Lower leg skin (tissue), 4 donors: ENCODE measurements at regions not wholly inside any gene's neighbourhood (a gene's known extent, or its start where the extent isn't known, plus 50 kb on each side); places are given as distances from the start of the nearest gene placed in this dataset.
"Not testable (repeated sequence)": the region's sequence is repeated elsewhere in the genome, so short reads cannot be mapped to it uniquely, and the experiment has no call there.

Source experiments
- DNase-seq, 2 donors: peaks; one replicate each; pipeline ENCODE4 v3.0.0-alpha.2; 2019; ENCODE audit warnings: low spot score in 2 of 2
- H3K4me3 ChIP-seq: fragments of 200-600 bp; sonication (generic); 2 replicates; pipeline ENCODE4 v1.5.1; 2017; ENCODE audit warnings: mild to moderate bottlenecking, low read depth; ENCODE audit not compliant: poor library complexity, severe bottlenecking
- CTCF ChIP-seq, 3 donors: fragments of 450-650 bp; IDR thresholded peaks; one replicate each; pipeline ENCODE4 v1.5.1; 2016; ENCODE audit warnings: antibody characterized with exemption in 3 of 3, mild to moderate bottlenecking in 3 of 3, moderate library complexity in 2 of 3
- POLR2A ChIP-seq, 2 donors: fragments of 450-650 bp; IDR thresholded peaks; one replicate each; pipeline ENCODE4 v1.6.1; 2016 to 2017; ENCODE audit warnings: antibody characterized with exemption in 2 of 2, mild to moderate bottlenecking in 1 of 2, moderate library complexity in 1 of 2
- WGBS, 2 donors: methylation state at CpG; one replicate each; pipeline ENCODE4 v1.1.5; 2018; 5-methylcytosine and 5-hydroxymethylcytosine counted together
- intact Hi-C: fragments of 100-400 bp; cut with DNase I; formaldehyde crosslinking; loops from one replicate; pipeline ENCODE4 v1.15.0; 2023; ENCODE audit warnings: low total_unique reads

GRCh38 chr17:22268912-22269220 is 576.5 kb downstream of the KCNJ18 start:
- no peak for DNase-seq
- H3K4me3 ChIP-seq: no peak overlapping the region
- WGBS, 2 donors: 69 to 82% methylated on average over 13 of the region's 13 CpGs
- TF ChIP-seq CTCF (IDR thresholded peaks at IDR 0.05) (no peak), POLR2A (IDR thresholded peaks at IDR 0.05) (no peak)
- intact Hi-C loops: no loop called here

DNA sequence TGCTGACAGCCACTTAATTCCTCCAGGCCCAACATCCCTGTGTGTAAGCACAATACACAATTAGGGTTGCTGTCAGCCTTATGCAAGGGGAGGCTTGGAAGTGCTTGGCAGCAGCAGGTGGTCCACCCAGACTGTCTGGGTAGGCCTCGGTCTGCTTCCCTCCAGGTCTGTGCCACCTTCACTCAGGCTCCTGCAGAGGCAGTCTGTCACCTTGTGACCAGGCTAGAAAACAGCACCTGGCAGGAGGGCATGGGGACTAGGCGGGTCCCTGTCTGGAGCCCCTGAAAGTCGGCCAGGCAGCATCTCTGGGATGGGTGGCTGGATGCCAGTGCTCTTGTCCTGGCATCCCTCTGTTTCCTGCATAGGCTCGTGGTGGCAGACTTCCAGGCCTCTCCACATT is 578.1 kb downstream of the KCNJ18 start:
- no peak for TF ChIP-seq POLR2A (IDR thresholded peaks at IDR 0.05)
- no peak for TF ChIP-seq CTCF (IDR thresholded peaks at IDR 0.05)
- peak in 1 of 2 donors; percentile 70 for DNase-seq
- no peak overlapping the region for H3K4me3 ChIP-seq
- intact Hi-C loops: no loop called here
- 48 to 64% methylated on average over 4 of the region's 4 CpGs for WGBS, 2 donors

DNA sequence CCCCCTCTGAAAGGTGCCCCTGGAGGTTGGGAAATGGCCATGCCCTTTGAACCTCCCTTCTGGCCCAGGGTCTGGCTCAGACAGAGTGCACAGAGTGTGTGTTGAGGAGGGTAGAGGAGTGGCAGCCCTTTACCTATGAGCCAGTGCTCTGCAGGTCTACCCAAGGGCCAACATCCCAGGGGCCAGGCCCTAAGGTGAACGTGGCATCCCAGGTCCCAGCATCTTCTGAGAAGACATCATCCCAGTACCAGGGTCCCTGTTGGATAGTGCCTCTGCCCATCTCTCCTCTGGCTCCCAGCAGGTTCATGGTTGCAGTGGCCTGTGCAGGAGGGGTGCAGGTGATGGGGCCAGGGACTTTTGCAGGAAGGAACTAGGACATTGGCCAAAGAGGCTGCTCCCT is 578.5 kb downstream of the KCNJ18 start:
- intact Hi-C loops, H3K4me3 ChIP-seq: not testable (repeated sequence)
- 57% methylated on average over 1 of the region's 1 CpG; no CpG with 5 or more reads in 1 of the 2 donors for WGBS, 2 donors
- peak in 1 of 2 donors; percentile 74 for DNase-seq

DNA sequence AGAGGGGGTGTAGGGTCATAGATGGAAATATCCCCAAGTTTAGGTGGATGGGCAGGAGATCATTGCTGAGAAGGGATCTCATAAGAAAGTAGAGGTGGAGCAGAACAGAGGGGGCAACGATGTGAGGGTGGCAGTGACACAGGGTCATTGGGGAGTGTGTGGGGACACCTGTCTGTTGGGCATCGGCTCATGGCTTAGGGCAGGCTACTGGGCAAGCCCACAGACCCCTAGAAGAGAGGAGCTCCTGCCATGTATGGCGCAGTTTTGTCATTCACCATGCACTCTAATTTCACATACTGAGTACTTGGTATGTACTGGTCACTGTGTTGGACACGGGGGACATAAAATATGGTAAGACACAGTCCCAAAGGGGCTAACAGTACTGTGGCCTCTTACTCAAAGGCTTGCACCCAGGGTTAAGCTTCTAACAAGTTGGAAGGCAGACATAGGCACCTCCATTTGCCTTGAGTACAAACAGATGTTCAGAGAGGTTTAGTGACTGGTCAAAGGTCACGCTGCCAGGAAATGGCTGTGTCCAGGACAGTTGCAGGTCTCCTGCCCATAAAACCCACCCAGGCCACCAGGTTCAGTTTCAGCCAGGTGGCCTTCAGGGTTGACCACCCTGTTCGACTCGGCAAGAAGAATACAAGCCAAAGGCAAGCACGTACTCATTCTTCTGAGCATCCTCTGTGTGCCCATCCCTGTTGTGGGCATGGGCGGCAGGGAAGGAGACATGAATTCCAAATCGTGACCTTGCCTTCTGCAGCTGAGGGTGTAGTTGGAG is 580.2 kb downstream of the KCNJ18 start:
- no peak for DNase-seq
- intact Hi-C loops: no loop called here
- 63 to 70% methylated on average over 10 of the region's 10 CpGs for WGBS, 2 donors
- TF ChIP-seq POLR2A (IDR thresholded peaks at IDR 0.05): no peak
- no peak for TF ChIP-seq CTCF (IDR thresholded peaks at IDR 0.05)
- no peak overlapping the region for H3K4me3 ChIP-seq

DNA sequence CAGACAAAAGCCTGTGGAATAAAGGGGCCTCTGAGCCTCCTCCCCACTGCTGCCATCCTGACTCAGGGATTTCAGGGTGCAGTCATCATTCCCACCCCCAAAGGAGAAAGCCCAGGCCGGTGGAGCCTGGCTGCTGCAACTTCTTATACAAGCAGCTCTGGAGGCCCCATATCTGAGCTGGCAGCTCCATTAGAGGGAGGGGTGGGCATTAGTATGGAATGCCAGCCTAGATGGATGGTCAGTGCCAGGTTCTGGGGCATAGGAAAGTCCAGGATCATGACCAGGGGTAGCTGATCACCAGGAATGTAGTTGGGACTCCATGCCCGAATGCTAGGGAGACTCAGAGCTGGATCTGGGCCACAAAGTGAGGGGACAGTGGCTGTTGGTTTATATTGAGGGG is 581.0 kb downstream of the KCNJ18 start:
- DNase-seq: no peak
- intact Hi-C loops: no loop called here
- H3K4me3 ChIP-seq: no peak overlapping the region
- TF ChIP-seq POLR2A (IDR thresholded peaks at IDR 0.05): no peak
- TF ChIP-seq CTCF (IDR thresholded peaks at IDR 0.05): no peak
- WGBS, 2 donors: 73 to 74% methylated on average over 2 of the region's 2 CpGs

- TF ChIP-seq CTCF (IDR thresholded peaks at IDR 0.05): no peak
- TF ChIP-seq POLR2A (IDR thresholded peaks at IDR 0.05): no peak
- 49 to 85% methylated on average over 2 to 3 of the region's 3 CpGs for WGBS, 2 donors
- no peak overlapping the region for H3K4me3 ChIP-seq
- intact Hi-C loops: no loop called here
- no peak for DNase-seq
Measured at GRCh38 chr17:22277595-22277994, 585.3 kb downstream of the KCNJ18 start.
